ENCODE measurements at regions not wholly inside any gene's neighbourhood (a gene's known extent, or its start where the extent isn't known, plus 50 kb on each side); places are given as distances from the start of the nearest gene placed in this dataset.

GRCh38 chr5:74196233-74196632, 444.3 kb downstream of the ENC1 start:
- no peak overlapping the region for H3K4me3 Mint-ChIP-seq
- CTCF ChIA-PET = no interaction called here
- ATAC-seq (ENCODE audit: low read depth) (no peak), DNase-seq (no peak)
- POLR2A ChIA-PET = no interaction called here
- H3K27ac Mint-ChIP-seq = no peak overlapping the region
- H3K4me1 Mint-ChIP-seq = no peaks in the 10 kb centered on the region
- H3K27me3 Mint-ChIP-seq = peaks cover 5% of the 10 kb centered on the region
- intact Hi-C loops (cut with micrococcal nuclease) = no loop called here
- no peaks in the 10 kb centered on the region for H3K9me3 Mint-ChIP-seq
- no peaks in the 10 kb centered on the region for H3K36me3 Mint-ChIP-seq (ENCODE audit: low read depth)
- no peak for TF ChIP-seq CTCF (IDR thresholded peaks at IDR 0.05)

- DNase-seq = no peak
- H3K9me3 Mint-ChIP-seq = no peaks in the 10 kb centered on the region
- ATAC-seq (ENCODE audit: low read depth) = no peak
- intact Hi-C loops (cut with micrococcal nuclease) = no loop called here
- TF ChIP-seq CTCF (IDR thresholded peaks at IDR 0.05) = no peak
- H3K27me3 Mint-ChIP-seq = peaks cover 5% of the 10 kb centered on the region
- ChIA-PET POLR2A (no interaction called here), CTCF (no interaction called here)
- no peaks in the 10 kb centered on the region for H3K36me3 Mint-ChIP-seq (ENCODE audit: low read depth)
- H3K27ac Mint-ChIP-seq = no peak overlapping the region
- no peak overlapping the region for H3K4me3 Mint-ChIP-seq
- H3K4me1 Mint-ChIP-seq = no peaks in the 10 kb centered on the region
Measured at GRCh38 chr5:74194196-74194595, 446.3 kb downstream of the ENC1 start.

- Mint-ChIP-seq H3K36me3 (ENCODE audit: low read depth) (no peaks in the 10 kb centered on the region), H3K27ac (no peak overlapping the region), H3K4me3 (no peak overlapping the region), H3K9me3 (peaks cover 2% of the 10 kb centered on the region), H3K27me3 (peaks cover 8% of the 10 kb centered on the region), H3K4me1 (no peaks in the 10 kb centered on the region)
- intact Hi-C loops (cut with micrococcal nuclease) = no loop called here
- ChIA-PET CTCF (no interaction called here), POLR2A (no interaction called here)
- ATAC-seq (ENCODE audit: low read depth) (no peak), DNase-seq (no peak)
- no peak for TF ChIP-seq CTCF (IDR thresholded peaks at IDR 0.05)
Measured at GRCh38 chr5:74192606-74193299, 447.8 kb downstream of the ENC1 start.

- CTCF ChIA-PET = no interaction called here
- no peaks in the 10 kb centered on the region for H3K4me1 Mint-ChIP-seq
- peaks cover 10% of the 10 kb centered on the region for H3K27me3 Mint-ChIP-seq
- H3K9me3 Mint-ChIP-seq = peaks cover 2% of the 10 kb centered on the region
- DNase-seq = no peak
- no peak for ATAC-seq (ENCODE audit: low read depth)
- no peaks in the 10 kb centered on the region for H3K36me3 Mint-ChIP-seq (ENCODE audit: low read depth)
- TF ChIP-seq CTCF (IDR thresholded peaks at IDR 0.05) = no peak
- H3K27ac Mint-ChIP-seq = no peak overlapping the region
- POLR2A ChIA-PET = no interaction called here
- H3K4me3 Mint-ChIP-seq = no peak overlapping the region
- intact Hi-C loops (cut with micrococcal nuclease) = no loop called here
Measured at GRCh38 chr5:74188351-74189105, 452.0 kb downstream of the ENC1 start.

GRCh38 chr5:74187757-74188156, 452.8 kb downstream of the ENC1 start:
- CTCF ChIA-PET = no interaction called here
- no peak overlapping the region for H3K27ac Mint-ChIP-seq
- ATAC-seq (ENCODE audit: low read depth) (no peak), DNase-seq (no peak)
- peaks cover 7% of the 10 kb centered on the region for H3K27me3 Mint-ChIP-seq
- intact Hi-C loops (cut with micrococcal nuclease) = no loop called here
- peaks cover 2% of the 10 kb centered on the region for H3K9me3 Mint-ChIP-seq
- no peaks in the 10 kb centered on the region for H3K4me1 Mint-ChIP-seq
- TF ChIP-seq CTCF (IDR thresholded peaks at IDR 0.05) = no peak
- H3K36me3 Mint-ChIP-seq (ENCODE audit: low read depth) = no peaks in the 10 kb centered on the region
- H3K4me3 Mint-ChIP-seq = no peak overlapping the region
- POLR2A ChIA-PET = no interaction called here

Measured in activated B cell treated with CpG ODN at 0.5 μM for 24 hours (primary cell).